HG03097 (cell line): ENCODE measurements at regions not wholly inside any gene's neighbourhood (a gene's known extent, or its start where the extent isn't known, plus 50 kb on each side); places are given as distances from the start of the nearest gene placed in this dataset.

Source experiments
- ATAC-seq: cut with Tn5 transposase; IDR thresholded peaks from one replicate; pipeline ENCODE4 v1.9.1; 2021; ENCODE audit not compliant: unreplicated experiment, low FRiP score

DNA sequence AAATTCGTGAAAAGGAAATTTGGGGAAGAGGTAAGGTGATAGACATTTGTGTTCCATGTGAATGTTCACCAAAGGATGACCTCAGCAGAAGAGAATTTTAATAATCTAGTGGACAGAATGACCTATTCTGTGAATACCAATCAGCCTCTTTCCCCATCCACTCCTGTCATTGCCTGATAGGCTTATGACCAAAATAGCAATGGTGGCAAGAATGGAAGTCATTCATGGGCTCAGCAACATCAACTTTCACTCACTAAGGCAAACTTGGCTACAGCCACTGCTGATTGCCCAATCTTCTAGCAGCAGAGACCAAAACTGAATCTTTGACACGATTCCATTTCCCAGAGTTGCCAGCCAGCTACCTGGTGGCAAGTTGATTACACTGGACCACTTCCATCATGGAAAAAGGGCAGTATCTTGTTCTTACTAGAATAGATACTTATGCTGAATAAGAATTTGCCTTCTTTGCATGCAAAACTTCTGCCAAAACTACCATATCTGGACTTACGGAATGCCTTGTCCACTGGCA lies 348.7 kb upstream of the PBX1 start:
- no peak for ATAC-seq

DNA sequence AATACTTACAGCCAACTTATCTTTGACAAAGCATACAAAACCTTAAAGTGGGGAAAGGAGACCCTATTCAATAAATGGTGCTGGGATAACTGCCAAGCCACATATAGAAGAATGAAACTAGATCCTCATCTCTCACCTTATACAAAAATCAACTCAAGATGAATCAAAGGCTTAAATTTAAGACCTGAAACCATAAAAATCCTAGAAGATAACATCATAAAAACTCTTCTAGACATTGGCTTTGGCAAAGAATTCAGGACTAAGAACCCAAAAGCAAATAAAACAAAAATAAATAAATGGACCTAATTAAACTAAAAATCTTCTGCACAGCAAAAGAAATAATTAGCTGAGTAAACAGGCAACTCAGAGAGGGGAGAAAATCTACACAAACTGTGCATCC lies 335.6 kb upstream of the PBX1 start:
- ATAC-seq = no peak

GRCh38 chr1:164225011-164225410 lies 334.0 kb upstream of the PBX1 start:
- no peak for ATAC-seq

DNA sequence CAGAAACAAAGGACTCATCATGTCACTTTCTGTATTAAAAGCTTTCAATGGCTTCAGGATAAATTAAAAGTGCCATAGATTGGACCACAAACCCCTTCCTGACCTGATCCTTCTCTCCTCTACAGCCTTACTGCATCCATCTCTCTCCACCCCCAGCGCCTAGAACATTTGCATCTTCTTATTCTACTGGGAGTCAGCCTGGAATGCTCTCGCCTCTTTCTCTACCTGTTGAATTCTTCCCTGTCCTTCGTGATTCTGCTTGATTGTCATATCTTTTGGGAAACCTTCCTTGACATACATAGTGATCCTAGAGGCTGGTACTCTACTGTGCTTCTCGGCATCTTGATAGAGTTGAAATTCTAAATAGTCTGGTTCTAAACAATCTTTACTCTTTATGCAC lies 332.0 kb upstream of the PBX1 start:
- no peak for ATAC-seq

DNA sequence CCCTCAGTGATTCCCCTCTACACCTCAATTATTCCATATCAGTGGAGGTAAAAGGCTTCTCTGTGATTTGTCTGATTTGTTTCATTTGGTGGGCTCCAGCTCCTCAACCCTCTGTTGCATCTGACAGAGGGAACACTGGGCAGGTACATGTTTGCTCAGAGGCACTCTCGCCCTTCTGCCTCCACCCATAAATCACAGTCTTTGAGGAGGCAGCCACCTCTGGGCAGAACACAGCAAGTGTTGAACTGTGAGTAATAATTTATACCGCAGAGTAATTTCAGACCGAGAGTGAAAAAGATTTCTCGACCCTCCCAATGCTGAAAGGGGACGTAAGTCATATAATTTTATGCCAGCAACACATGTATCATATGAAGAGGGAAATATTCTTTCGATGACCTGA lies 330.1 kb upstream of the PBX1 start:
- no peak for ATAC-seq

DNA sequence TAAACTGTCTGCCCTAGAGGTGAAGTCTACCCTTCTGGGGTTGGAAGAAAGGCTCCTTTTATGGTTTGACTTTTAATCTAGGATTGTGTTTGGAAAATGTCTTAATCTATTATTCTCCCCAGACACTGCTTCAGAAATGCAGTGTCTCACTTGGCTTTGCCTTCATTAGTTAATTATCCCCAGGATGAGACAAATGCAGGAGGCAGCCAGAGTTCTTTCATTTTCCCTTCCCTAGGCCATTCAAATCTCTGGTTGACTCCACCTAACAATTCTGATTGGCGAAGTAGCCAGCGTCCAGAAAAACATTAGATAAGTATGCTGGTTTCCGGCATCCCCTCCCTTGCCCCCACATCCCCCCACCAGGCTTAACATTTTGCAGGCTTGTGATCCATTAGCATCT lies 325.8 kb upstream of the PBX1 start:
- no peak for ATAC-seq

- no peak for ATAC-seq
Observed at GRCh38 chr1:164240081-164240480, 318.9 kb upstream of the PBX1 start.

DNA sequence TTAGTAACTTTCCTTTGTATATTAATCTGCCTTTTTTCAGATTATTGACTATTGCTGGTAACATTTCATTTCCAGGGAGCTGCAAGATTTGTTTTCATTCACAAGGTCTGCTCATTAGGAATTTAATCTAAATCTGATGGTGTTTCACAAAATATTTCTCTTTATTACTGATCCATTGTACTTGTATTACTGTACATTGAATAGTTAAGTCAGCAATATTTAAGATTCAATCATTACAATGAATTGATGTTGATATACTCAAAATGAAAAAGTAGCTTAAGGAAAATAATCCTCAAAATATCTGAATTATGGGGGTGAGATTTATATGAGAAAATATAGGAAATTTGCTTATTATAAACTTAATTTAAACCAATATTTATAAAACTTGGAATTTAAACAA lies 308.6 kb upstream of the PBX1 start:
- ATAC-seq = no peak

DNA sequence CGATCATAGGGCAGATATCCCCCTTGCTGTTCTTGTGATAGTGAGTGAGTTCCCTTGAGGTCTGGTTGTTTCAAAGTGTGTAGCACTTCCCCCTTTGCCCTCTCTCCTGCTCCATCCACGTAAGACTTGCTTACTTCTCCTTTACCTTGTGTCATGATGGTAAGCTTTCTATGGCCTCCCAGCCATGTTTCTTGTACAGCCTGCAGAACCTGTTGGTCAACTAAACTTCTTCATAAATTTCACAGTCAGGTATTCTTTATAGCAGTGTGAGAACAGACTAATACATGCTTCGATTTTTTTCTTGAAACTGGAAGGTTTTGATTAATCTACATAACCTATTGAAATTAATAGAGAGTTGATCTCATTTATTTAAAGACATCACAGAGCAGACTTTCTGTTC lies 302.5 kb upstream of the PBX1 start:
- ATAC-seq = no peak

DNA sequence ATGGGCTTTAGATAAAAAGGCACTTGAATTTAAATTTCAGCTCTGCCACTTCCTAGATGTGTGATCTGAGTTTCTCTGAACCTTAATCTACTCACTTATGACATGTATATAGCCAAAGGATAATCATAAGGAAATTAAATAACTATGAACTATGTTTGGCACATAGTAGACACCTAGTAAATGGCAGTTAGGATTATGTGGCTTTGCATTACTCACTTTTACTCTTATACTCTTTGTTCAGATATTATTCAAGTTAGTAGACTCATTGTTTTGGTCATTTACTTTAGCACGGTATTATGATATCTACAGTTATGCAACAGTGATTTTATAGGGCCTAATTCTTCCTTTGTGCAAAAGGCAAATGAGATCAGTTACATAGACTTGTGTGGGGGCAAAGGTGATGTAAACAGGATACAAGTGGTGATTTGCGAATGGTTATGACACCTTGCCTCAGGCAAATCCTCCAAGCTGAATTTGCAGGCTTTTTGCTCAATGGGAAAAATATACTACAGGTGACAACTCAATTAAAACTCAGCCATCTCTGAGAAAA lies 297.2 kb upstream of the PBX1 start:
- no peak for ATAC-seq

DNA sequence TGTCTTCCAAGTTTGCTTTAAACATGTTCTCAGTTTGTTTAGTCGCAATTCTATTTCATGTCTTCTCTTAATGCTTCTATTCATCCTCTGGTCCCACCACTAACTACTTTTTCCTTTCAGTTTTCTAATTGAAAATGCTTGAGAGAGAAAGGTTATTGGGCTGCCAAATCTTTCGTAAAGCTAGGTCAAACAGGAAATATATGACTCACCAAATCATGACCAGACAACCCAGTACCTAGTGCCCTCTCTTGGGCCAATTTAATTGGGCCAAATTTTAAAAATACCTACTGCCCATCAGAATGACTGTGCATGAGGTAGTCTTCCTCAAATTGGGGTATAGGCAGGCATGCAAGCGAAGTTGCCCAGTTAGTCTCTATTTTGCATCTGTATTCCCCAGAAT lies 295.4 kb upstream of the PBX1 start:
- no peak for ATAC-seq

DNA sequence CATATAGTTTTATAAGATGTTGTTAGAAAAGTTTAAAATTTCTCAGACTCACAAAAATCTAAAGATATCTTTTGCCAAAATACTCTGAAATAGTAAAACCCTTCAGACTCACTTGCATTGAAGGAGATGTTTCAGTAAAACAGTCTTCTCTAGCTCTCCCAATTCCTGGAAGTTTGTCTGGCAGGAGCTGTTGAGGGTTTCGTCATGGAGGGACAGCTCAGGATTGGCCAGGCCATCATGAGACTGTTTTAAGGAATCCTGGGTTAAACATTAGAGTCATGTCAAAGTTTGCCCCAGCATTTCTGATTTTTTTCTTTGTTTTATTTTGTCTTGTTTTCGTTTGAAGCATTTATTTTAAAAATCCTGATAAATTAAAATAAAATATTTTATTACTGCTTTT lies 293.8 kb upstream of the PBX1 start:
- ATAC-seq = no peak

DNA sequence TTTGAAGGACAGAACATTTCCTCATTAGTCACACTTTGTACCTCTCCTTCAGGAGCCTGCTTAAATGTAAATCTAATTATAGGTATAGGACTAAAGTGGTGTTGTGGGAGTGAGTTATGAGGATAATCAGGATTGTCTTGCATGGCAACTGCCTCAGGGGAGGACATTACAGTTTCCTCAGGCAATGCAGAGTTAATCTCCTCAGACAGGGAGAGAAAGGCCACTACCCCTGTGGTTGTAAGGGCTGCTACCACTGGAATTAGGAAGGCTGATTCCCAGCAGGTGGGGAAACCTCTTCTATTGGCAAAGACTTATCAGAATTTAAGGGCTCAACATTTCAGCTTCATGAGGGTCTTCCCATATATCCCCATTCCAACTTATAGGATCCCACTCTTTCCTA lies 286.8 kb upstream of the PBX1 start:
- no peak for ATAC-seq

DNA sequence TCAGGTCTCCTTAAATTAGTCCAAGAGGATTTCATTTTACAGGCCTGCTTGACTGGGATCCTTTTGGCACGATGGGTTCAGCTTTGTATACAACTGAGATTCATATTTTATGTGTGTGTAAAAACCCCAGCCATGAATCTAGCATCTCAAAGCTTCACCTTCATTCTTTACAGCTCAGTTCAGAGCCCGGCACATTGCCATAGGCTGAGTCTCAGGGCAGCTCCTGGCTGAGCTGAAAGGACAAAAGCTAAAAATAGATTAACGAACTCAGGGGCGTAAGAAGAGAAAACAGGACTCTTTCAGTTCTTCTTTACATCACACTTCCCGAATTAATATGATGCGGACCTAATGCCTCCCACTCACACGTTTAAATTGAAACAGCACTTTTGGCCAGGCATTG lies 262.8 kb upstream of the PBX1 start:
- ATAC-seq = no peak

- ATAC-seq = no peak
Observed at GRCh38 chr1:164308101-164308500, 250.9 kb upstream of the PBX1 start.

DNA sequence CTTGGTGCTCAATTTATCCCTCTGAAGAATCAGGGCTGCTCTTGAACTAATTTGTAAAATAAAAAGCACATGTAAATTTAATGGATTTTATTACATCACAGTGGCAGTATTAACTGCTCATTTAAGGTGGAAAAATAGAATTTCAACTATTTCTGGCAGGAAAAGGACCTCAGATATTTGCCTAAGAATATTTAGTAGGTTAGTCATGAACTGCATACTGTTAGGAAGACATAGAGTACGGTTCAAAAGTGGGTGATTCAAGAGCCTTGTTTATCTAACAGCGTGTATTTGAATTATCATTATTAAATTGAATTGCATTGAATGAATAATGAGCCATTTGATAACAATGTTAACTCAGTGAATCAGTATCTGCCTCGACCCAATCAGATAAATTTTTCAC lies 248.8 kb upstream of the PBX1 start:
- no peak for ATAC-seq

DNA sequence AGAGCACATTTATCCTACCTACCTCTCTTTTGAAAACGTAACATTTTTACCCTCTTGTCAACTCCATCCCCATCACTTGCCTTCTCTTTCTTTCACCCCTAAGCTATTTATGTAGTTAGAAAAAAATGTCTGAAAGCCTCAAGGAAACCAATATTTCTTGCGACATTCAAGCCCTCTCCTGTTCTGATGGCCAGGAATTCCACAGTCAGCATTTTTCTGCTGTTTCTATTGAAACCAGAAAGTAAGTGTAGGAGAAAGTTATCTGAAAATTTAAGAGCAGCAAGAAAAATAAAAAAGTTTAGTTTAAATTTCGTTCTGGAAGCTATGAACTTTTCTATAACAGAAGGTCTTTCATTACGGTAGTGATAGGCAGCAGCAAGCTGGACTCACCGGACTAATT lies 247.6 kb upstream of the PBX1 start:
- no peak for ATAC-seq

DNA sequence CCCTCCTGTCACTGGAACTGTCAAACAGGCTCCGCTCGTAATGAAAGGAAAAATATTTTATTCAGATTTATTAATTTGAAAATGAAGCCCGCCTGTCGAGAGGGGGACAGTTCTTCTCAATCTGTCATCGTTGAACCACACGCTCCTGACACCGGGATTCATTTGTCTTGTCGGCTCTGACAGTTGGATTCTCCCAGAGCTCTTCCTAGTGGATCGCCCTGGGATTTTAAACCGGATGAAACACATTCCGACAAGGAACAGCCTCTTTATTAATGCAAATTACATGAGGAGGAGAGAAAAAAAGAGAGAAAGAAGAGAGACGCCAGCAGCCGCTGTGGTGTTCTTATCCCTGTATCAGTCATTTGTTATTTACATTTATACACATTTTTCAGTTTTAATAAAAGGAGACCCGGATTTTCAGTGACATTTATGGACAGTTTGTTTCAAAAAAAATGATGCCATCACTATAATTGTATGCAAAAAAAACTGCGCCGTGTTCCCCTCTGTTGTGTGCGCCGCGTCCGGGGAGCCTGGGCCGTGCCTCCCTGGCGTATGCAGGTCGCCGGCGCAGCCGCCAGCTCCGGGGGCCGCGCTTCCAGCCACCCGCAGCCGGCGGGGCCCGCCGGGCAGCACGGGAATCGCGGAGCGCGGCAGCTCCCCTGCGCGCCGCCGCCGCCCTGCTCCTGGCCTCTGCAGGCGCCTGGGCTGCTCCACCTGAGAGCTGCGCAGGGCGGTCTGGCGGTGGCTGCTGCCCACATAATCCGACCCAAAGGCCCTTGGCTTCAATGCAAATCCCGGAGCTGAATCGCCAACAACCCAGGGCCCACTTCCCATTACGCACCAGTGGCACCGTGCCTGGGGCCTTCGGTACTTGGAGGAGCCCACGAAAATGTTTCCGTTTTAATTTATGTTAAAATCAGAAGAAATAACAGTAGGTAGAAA lies 237.9 kb upstream of the PBX1 start:
- ATAC-seq = no peak

DNA sequence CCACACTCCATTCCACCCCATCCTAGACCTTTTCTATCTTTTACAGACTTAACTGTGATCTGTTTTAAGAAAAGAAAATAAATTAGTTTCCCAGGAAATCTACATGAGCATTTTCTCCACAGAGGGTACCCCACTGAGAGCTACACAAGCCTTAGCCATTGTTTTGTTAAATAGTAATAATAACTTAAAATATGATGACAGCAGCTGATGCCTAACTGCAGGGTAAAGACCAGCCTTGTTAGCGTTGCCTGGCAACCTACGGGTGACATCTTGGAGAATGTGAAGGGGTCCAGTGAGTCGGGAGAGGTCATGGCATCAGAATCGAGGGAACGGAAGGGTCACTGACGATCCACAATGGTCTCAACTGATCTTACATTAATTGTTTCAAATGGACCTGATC lies 233.2 kb upstream of the PBX1 start:
- ATAC-seq = no peak

DNA sequence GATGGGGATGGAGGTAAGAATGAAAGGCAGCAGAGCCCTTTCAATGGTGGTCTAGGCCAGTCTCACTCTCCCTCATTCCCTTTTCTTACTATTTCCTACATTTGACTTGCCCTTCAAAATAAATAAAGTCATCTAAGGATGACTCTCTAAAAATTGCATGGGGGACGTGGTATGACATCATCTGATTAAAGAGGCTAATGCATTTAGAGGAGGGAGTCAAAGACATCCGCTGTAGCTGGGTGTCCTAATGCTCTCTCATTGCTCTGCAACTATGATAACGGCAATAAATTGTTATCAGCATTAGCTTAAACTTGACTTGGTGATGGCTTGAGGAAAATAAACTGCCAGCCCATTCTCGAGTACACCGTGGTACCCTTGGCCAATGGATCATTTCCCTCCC lies 225.6 kb upstream of the PBX1 start:
- ATAC-seq = no peak

DNA sequence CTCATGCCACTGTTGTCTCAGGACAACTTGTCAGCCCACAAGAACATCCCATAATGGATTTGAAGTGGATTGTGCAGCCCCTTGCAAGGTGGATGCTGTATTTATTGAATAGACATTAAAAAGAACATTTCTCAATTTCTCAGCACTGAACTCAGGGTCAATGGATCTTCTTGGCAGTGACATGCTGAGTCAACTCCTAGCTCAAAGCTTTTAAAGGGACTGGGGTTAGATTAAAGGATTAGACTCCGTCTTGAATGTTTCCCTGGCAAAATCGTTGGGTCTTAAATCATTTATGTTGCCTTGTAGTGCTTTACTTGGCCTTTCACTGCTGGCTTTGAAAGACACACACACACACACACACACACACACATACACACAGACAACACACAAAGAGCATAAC lies 221.6 kb upstream of the PBX1 start:
- no peak for ATAC-seq

- ATAC-seq = no peak
Observed at GRCh38 chr1:164337885-164338284, 221.1 kb upstream of the PBX1 start.
